GM12873 (cell line): ENCODE measurements at regions not wholly inside any gene's neighbourhood (a gene's known extent, or its start where the extent isn't known, plus 50 kb on each side); places are given as distances from the start of the nearest gene placed in this dataset.

ENCODE experiments used
- TF ChIP-seq, protein P1 (sequence below): IDR thresholded peaks from 2 replicates; pipeline ENCODE4 v1.5.1; 2012; ENCODE audit warnings: low read depth, mild to moderate bottlenecking, moderate library complexity, low read length, control low read depth; ENCODE audit not compliant: insufficient read depth; ENCODE audit errors: missing control alignments

GRCh38 chr2:228408529-228409227, 227.2 kb upstream of the SPHKAP start:
- TF ChIP-seq, protein P1, sequence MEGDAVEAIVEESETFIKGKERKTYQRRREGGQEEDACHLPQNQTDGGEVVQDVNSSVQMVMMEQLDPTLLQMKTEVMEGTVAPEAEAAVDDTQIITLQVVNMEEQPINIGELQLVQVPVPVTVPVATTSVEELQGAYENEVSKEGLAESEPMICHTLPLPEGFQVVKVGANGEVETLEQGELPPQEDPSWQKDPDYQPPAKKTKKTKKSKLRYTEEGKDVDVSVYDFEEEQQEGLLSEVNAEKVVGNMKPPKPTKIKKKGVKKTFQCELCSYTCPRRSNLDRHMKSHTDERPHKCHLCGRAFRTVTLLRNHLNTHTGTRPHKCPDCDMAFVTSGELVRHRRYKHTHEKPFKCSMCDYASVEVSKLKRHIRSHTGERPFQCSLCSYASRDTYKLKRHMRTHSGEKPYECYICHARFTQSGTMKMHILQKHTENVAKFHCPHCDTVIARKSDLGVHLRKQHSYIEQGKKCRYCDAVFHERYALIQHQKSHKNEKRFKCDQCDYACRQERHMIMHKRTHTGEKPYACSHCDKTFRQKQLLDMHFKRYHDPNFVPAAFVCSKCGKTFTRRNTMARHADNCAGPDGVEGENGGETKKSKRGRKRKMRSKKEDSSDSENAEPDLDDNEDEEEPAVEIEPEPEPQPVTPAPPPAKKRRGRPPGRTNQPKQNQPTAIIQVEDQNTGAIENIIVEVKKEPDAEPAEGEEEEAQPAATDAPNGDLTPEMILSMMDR: no peak

DNA sequence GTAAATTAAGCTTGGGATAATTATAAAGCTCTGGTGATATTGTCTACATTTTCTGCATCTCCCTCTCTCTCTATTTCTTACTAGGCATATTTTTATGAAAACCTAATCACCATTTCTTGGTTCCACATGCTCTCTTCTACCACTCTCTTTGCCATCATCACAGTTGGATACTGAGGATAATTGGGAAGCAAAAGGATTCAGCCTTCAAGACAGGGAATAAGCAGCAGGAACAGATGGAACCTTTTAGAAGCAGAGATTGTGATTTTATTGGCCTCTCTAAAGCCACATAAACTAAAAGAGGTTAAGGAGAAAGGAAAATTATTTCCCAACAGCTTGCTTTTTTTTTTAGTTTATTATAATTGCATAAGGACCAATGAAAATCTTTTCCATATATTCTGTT, 226.3 kb upstream of the SPHKAP start:
- TF ChIP-seq, protein P1: no peak

- TF ChIP-seq, protein P1: peak; percentile 40
Observed at GRCh38 chr2:228401065-228401912, 219.8 kb upstream of the SPHKAP start.

DNA sequence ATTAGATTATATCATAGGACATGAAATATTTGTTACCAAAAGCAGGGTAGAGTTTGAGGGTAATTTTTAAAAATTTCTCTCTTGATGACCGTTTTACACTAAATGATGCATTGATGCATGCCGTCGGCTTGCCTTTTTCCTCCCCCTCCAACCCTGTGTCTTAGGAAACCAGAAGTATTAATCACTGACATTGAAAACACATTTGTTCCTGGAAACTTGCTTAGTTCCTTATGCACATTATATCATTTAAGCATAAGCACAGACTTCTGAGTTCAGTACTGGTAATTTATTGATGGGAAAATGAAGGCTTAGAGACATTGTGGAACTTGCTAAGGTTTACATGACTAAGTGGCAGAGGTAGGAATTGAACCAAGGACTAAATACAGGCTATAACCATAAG, 206.3 kb upstream of the SPHKAP start:
- TF ChIP-seq, protein P1: no peak

GRCh38 chr2:228378696-228379425, 197.4 kb upstream of the SPHKAP start:
- TF ChIP-seq, protein P1: no peak

- TF ChIP-seq, protein P1: no peak
Observed at GRCh38 chr2:228378233-228378632, 196.7 kb upstream of the SPHKAP start.

- TF ChIP-seq, protein P1: no peak
Observed at GRCh38 chr2:228377533-228377932, 196.0 kb upstream of the SPHKAP start.
